GM12892 (cell line): ENCODE measurements at regions not wholly inside any gene's neighbourhood (a gene's known extent, or its start where the extent isn't known, plus 50 kb on each side); places are given as distances from the start of the nearest gene placed in this dataset.

Experiments
- POLR2A ChIP-seq: IDR thresholded peaks from 2 replicates; pipeline ENCODE4 v1.6.1; 2011; ENCODE audit warnings: low read depth, low read length, control low read depth
- POLR2AphosphoS5 ChIP-seq: IDR thresholded peaks from 2 replicates; pipeline ENCODE4 v1.6.1; 2011; ENCODE audit warnings: low read depth, low read length, control low read depth

GRCh38 chr20:16975682-16976081 lies 227.5 kb downstream of the OTOR start:
- TF ChIP-seq POLR2A (no peak), POLR2AphosphoS5 (no peak)
